PC-3 (cell line): ENCODE measurements at regions not wholly inside any gene's neighbourhood (a gene's known extent, or its start where the extent isn't known, plus 50 kb on each side); places are given as distances from the start of the nearest gene placed in this dataset.

Experiments
- ATAC-seq: fragments of 200-7000 bp; cut with Tn5 transposase; 2 replicates; pipeline ENCODE4 v1.9.1; 2020; ENCODE audit warnings: mild to moderate bottlenecking, moderate library complexity
- BruUV-seq: library from RNA; stranded (reverse); fragments of 400-500 nt; replicated peaks from 2 replicates; lab custom pipeline; 2021; lab: Mats Ljungman, UMichigan
- CTCF ChIA-PET: fragments of 300-600 bp; sonication (Branson Sonifier 250); formaldehyde crosslinking; loops from one replicate; lab custom pipeline; 2022; ENCODE audit warnings: antibody characterized with exemption; lab: Charles Lee
- POLR2A ChIA-PET: fragments of 300-600 bp; sonication (Branson Sonifier 250); formaldehyde crosslinking; loops from one replicate; lab custom pipeline; 2022; ENCODE audit warnings: antibody characterized with exemption; ENCODE audit not compliant: unreplicated experiment; lab: Charles Lee
- DNase-seq: peaks from one replicate; pipeline ENCODE4 v3.0.0-alpha.2; 2015
- H2AFZ ChIP-seq: fragments of 300-600 bp; sonication (generic); 2 replicates; pipeline ENCODE4 v1.6.0; 2016; ENCODE audit warnings: antibody characterized with exemption, low read length
- H3F3A ChIP-seq: fragments of 300-600 bp; sonication (generic); one replicate; pipeline ENCODE4 v1.6.0; 2017; ENCODE audit warnings: antibody characterized with exemption, low read length, control low read depth, mild to moderate bottlenecking; ENCODE audit not compliant: unreplicated experiment
- H3K27ac ChIP-seq: fragments of 300-600 bp; sonication (generic); 2 replicates; pipeline ENCODE4 v1.5.1; 2016; ENCODE audit warnings: mild to moderate bottlenecking, low read length
- H3K27me3 ChIP-seq: fragments of 300-600 bp; sonication (generic); 2 replicates; pipeline ENCODE4 v1.6.1; 2016; ENCODE audit warnings: low read length, mixed read lengths
- H3K36me3 ChIP-seq: fragments of 300-600 bp; sonication (generic); 2 replicates; pipeline ENCODE4 v1.6.1; 2016; ENCODE audit warnings: low read depth, mixed run types, low read length, mixed read lengths
- H3K4me1 ChIP-seq: fragments of 300-600 bp; sonication (generic); 2 replicates; pipeline ENCODE4 v1.5.1; 2016; ENCODE audit warnings: low read length; ENCODE audit not compliant: insufficient read depth
- H3K4me2 ChIP-seq: fragments of 300-600 bp; sonication (generic); 2 replicates; pipeline ENCODE4 v1.6.0; 2016; ENCODE audit warnings: low read length
- H3K4me3 ChIP-seq: fragments of 300-600 bp; sonication (generic); 2 replicates; pipeline ENCODE4 v1.5.1; 2016; ENCODE audit warnings: mild to moderate bottlenecking, low read length, mixed read lengths
- H3K79me2 ChIP-seq: fragments of 300-600 bp; sonication (generic); 2 replicates; pipeline ENCODE4 v1.6.1; 2017; ENCODE audit warnings: low read length, mixed read lengths
- H3K9ac ChIP-seq: fragments of 300-600 bp; sonication (generic); 2 replicates; pipeline ENCODE4 v1.6.0; 2016; ENCODE audit warnings: mild to moderate bottlenecking, low read length
- H3K9me2 ChIP-seq: fragments of 300-600 bp; sonication (generic); replicated peaks from 2 replicates; pipeline ENCODE4 v1.6.1; 2016; ENCODE audit warnings: mixed run types, low read length, mixed read lengths
- H3K9me3 ChIP-seq: fragments of 300-600 bp; sonication (generic); 2 replicates; pipeline ENCODE4 v1.6.1; 2016; ENCODE audit warnings: low read length, mixed read lengths
- H4K20me1 ChIP-seq: fragments of 300-600 bp; sonication (generic); 2 replicates; pipeline ENCODE4 v1.6.1; 2016; ENCODE audit warnings: low read length, mixed read lengths
- CTCF ChIP-seq: fragments of 300-600 bp; sonication (generic); conservative IDR thresholded peaks from 2 replicates; pipeline ENCODE4 v1.5.1; 2017; ENCODE audit warnings: antibody characterized with exemption, low read depth, mild to moderate bottlenecking, low read length
- EZH2 ChIP-seq: fragments of 300-600 bp; sonication (generic); IDR thresholded peaks from one replicate; pipeline ENCODE4 v1.6.1; 2017; ENCODE audit warnings: antibody characterized with exemption, mild to moderate bottlenecking, low read length; ENCODE audit not compliant: unreplicated experiment
- EZH2phosphoT487 ChIP-seq: fragments of 300-600 bp; sonication (generic); IDR thresholded peaks from 2 replicates; pipeline ENCODE4 v1.6.1; 2018; ENCODE audit warnings: mild to moderate bottlenecking, antibody characterized with exemption, low read length, borderline replicate concordance
- intact Hi-C: fragments of 100-400 bp; cut with micrococcal nuclease; formaldehyde crosslinking; loops from 2 replicates; pipeline ENCODE4 v1.9.0; 2023

- 0 out of 2 replicates have a peak overlapping the region, but pooled peaks have one; percentile 8 for H3K4me2 ChIP-seq
- H3K79me2 ChIP-seq, result no peaks in the 10 kb centered on the region
- ChIA-PET POLR2A (no interaction called here), CTCF (interaction anchor here (1.0 kb wide), 1 partner anchor 501 kb away, joined by 3 read pairs; no protein-coding TSS in a partner anchor)
- H3K9ac ChIP-seq, result no peak overlapping the region
- no peak for TF ChIP-seq EZH2phosphoT487
- no peak for TF ChIP-seq EZH2
- TF ChIP-seq CTCF, result no peak
- H3K9me2 ChIP-seq, result no peaks in the 10 kb centered on the region
- DNase-seq (no peak), ATAC-seq (no peak)
- H3K36me3 ChIP-seq, result no peaks in the 10 kb centered on the region
- intact Hi-C loops, result no loop called here
- H3K27ac ChIP-seq, result no peak overlapping the region; the same call in 1 of the 2 replicates
- H3K4me3 ChIP-seq, result no peak overlapping the region
- peaks cover 4% of the 10 kb centered on the region for H3F3A ChIP-seq
- no peaks in the 10 kb centered on the region for H4K20me1 ChIP-seq
- peaks cover 36% of the 10 kb centered on the region for H3K4me1 ChIP-seq
- no peaks in the 10 kb centered on the region for H3K9me3 ChIP-seq
- H3K27me3 ChIP-seq, result no peaks in the 10 kb centered on the region
- no TSS peak for BruUV-seq
- H2AFZ ChIP-seq, result no peak overlapping the region
Observed at GRCh38 chr5:136809382-136809781, 444.0 kb upstream of the TRPC7 start.

GRCh38 chr5:136808756-136809155 lies 443.4 kb upstream of the TRPC7 start:
- H2AFZ ChIP-seq, result no peak overlapping the region
- no peaks in the 10 kb centered on the region for H4K20me1 ChIP-seq
- H3K27me3 ChIP-seq, result no peaks in the 10 kb centered on the region
- intact Hi-C loops, result no loop called here
- no peaks in the 10 kb centered on the region for H3K79me2 ChIP-seq
- peaks cover 36% of the 10 kb centered on the region for H3K4me1 ChIP-seq
- ATAC-seq (no peak), DNase-seq (no peak)
- no peak overlapping the region for H3K9ac ChIP-seq
- BruUV-seq, result no TSS peak
- no peaks in the 10 kb centered on the region for H3K36me3 ChIP-seq
- CTCF ChIA-PET, result no interaction called here
- POLR2A ChIA-PET, result no interaction called here
- no peak for TF ChIP-seq CTCF
- no peak for TF ChIP-seq EZH2phosphoT487
- TF ChIP-seq EZH2, result no peak
- H3K4me2 ChIP-seq, result no peak overlapping the region
- H3K27ac ChIP-seq, result no peak overlapping the region
- H3K9me2 ChIP-seq, result no peaks in the 10 kb centered on the region
- H3K4me3 ChIP-seq, result no peak overlapping the region
- H3F3A ChIP-seq, result peaks cover 4% of the 10 kb centered on the region
- no peaks in the 10 kb centered on the region for H3K9me3 ChIP-seq

- no peaks in the 10 kb centered on the region for H3K27me3 ChIP-seq
- ATAC-seq (no peak), DNase-seq (peak; percentile 12)
- peaks cover 21% of the 10 kb centered on the region for H3K4me1 ChIP-seq
- ChIA-PET CTCF (no interaction called here), POLR2A (no interaction called here)
- no peaks in the 10 kb centered on the region for H3K9me3 ChIP-seq
- H3K4me2 ChIP-seq, result no peak overlapping the region
- no peak overlapping the region for H3K4me3 ChIP-seq
- no peaks in the 10 kb centered on the region for H3F3A ChIP-seq
- BruUV-seq, result no TSS peak
- TF ChIP-seq EZH2 (no peak), CTCF (peak; percentile 47), EZH2phosphoT487 (no peak)
- H3K36me3 ChIP-seq, result no peaks in the 10 kb centered on the region
- no peak overlapping the region for H3K27ac ChIP-seq
- no peaks in the 10 kb centered on the region for H4K20me1 ChIP-seq
- intact Hi-C loops, result no loop called here
- H2AFZ ChIP-seq, result no peak overlapping the region
- H3K79me2 ChIP-seq, result no peaks in the 10 kb centered on the region
- no peaks in the 10 kb centered on the region for H3K9me2 ChIP-seq
- H3K9ac ChIP-seq, result no peak overlapping the region
Observed at GRCh38 chr5:136805466-136805865, 440.1 kb upstream of the TRPC7 start.
